HFF-Myc (cell line): ENCODE measurements at regions not wholly inside any gene's neighbourhood (a gene's known extent, or its start where the extent isn't known, plus 50 kb on each side); places are given as distances from the start of the nearest gene placed in this dataset.

Source experiments
- DNase-seq: peaks from one replicate; pipeline ENCODE4 v3.0.0-alpha.2; 2011; ENCODE audit warnings: low read depth; ENCODE audit errors: extremely low read depth
- H3K4me3 ChIP-seq: replicated peaks from 2 replicates; pipeline ENCODE4 v1.5.1; 2011; ENCODE audit warnings: low read depth, mild to moderate bottlenecking, control low read depth, low read length
- TF ChIP-seq, protein P1 (sequence below): IDR thresholded peaks from 2 replicates; pipeline ENCODE4 v1.5.1; 2012; ENCODE audit warnings: mild to moderate bottlenecking, low read depth, low read length, control low read depth; ENCODE audit errors: missing control alignments

GRCh38 chr3:152703245-152703890 lies 131.6 kb upstream of the P2RY1 start:
- no peak overlapping the region for H3K4me3 ChIP-seq
- no peak for DNase-seq
- TF ChIP-seq, protein P1, sequence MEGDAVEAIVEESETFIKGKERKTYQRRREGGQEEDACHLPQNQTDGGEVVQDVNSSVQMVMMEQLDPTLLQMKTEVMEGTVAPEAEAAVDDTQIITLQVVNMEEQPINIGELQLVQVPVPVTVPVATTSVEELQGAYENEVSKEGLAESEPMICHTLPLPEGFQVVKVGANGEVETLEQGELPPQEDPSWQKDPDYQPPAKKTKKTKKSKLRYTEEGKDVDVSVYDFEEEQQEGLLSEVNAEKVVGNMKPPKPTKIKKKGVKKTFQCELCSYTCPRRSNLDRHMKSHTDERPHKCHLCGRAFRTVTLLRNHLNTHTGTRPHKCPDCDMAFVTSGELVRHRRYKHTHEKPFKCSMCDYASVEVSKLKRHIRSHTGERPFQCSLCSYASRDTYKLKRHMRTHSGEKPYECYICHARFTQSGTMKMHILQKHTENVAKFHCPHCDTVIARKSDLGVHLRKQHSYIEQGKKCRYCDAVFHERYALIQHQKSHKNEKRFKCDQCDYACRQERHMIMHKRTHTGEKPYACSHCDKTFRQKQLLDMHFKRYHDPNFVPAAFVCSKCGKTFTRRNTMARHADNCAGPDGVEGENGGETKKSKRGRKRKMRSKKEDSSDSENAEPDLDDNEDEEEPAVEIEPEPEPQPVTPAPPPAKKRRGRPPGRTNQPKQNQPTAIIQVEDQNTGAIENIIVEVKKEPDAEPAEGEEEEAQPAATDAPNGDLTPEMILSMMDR: no peak

DNA sequence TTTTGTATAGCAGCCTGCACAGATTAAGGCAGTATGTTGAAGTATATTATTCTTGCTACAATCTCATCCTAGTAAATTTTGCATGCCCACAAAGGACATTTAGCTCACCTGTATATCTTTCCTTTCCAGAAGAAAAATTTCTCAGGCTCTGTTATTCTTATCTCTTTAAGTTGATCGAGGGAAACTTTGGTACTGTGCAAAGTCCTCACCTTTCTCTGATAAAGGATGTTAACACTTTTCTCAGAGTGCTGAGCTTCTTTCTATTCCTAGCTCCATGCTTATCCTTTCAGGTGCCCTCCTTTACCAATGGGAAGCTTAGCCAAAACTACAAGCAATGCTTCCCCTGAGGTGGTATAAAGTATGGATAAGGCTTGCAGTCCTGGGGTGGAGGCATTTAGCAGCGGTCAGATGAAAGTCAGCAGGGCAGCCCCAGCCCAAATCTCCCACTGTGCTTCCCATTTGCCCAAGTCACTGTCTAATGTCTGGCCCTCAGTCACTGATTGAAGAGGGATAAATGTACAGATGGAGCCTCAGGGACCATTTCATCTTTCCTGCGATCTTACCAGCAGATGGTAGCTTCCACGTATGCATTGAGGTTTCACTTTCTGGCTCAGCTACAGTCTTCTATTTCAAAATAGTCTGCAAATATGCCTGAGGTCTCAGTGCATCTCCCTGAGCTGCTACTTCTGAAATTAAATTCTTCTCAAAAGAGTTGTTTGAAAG lies 127.8 kb upstream of the P2RY1 start:
- TF ChIP-seq, protein P1: no peak
- no peak overlapping the region for H3K4me3 ChIP-seq
- no peak for DNase-seq

DNA sequence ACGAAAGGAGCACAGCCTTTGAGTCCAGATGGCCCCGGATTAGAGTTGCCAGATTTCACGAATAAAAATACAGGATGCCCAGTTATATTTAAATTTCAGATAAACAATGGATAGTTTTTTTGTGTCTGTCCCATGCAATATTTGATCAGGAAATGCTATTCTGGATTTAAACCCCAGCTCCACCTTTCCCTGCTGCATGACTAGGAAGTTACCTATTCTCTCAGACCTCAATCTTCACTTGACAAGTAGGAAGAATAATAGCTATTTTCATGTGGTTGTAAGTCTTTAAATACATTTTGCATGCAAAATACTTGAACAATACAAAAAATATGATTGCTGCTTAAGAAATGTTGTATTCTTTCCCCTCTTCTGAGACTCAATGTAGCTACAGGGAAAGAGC lies 125.3 kb upstream of the P2RY1 start:
- TF ChIP-seq, protein P1: no peak
- no peak for DNase-seq
- no peak overlapping the region for H3K4me3 ChIP-seq

- no peak overlapping the region for H3K4me3 ChIP-seq
- TF ChIP-seq, protein P1: no peak
- DNase-seq: no peak
Observed at GRCh38 chr3:152710549-152710948, 124.4 kb upstream of the P2RY1 start.

DNA sequence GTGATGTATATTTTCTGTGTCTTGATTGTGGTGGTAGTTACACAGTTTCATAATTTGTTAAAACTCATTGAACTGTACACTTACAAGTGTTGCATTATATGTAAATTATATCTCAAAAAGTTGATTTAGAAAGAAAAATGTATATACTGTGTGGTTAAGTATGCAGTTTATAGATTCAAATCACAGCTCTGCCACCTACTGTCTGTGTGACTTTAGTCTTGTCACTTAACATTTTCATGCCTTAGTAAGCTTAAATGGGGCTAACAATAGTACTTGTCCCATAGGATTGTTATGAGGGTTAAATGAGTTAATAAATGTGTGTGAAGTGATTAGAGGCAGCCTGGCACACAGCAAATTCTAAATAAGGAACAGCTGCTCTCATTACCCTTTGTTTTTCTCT lies 120.9 kb upstream of the P2RY1 start:
- DNase-seq: no peak
- TF ChIP-seq, protein P1: no peak
- no peak overlapping the region for H3K4me3 ChIP-seq

DNA sequence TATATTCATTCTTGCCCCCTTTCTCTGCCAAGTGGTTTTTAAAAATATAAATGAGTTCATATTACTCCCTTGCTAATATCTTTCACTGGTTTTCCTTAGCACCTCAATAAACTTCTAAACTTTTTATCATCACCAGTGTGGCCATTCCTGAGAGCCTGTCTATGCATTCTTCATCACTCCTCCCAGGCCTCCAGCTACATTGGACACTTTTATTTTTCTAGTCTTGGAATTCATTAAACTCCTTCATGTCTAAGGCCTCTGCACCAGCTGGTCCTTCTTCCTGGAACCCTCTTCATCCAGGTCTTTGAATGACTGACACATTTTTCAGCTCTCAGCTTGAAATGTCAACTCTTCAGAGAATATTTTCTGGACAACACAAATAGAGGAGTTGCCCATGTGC lies 120.4 kb upstream of the P2RY1 start:
- TF ChIP-seq, protein P1: no peak
- no peak overlapping the region for H3K4me3 ChIP-seq
- no peak for DNase-seq
